Stimulated activated CD8-positive, alpha-beta memory T cell treated with anti-CD3 and anti-CD28 coated beads, Interleukin-7, amount 100 ng/mL, for 48 hours (primary cell): ENCODE measurements at regions not wholly inside any gene's neighbourhood (a gene's known extent, or its start where the extent isn't known, plus 50 kb on each side); places are given as distances from the start of the nearest gene placed in this dataset.

Source experiments
- DNase-seq, 2 donors: peaks; one replicate each; pipeline ENCODE4 v3.0.0-alpha.2; 2020; ENCODE audit warnings: low read depth in 1 of 2; ENCODE audit errors: extremely low read depth in 1 of 2

- DNase-seq, result no peak
These were observed 101.1 kb upstream of the THRB start for GRCh38 chr3:24595796-24596195.

DNA sequence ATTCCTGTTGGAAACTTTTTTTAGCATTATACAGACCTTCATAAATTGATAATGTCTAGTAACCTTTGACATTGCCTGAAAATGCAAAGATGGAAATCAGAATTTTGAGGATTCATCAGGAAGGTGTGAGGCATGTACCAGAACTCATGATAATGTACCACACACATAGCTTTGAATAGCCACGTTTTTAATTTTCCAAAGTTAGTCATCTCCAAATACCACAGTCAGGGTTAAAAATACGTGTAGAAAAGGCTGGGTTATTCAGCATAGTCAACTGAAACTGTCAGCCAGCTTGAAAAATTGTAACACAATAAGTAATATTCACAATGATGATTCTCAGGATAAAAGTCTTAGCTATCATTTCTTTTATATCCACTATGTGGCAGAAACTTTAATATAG, 102.0 kb upstream of the THRB start:
- DNase-seq, result no peak

DNA sequence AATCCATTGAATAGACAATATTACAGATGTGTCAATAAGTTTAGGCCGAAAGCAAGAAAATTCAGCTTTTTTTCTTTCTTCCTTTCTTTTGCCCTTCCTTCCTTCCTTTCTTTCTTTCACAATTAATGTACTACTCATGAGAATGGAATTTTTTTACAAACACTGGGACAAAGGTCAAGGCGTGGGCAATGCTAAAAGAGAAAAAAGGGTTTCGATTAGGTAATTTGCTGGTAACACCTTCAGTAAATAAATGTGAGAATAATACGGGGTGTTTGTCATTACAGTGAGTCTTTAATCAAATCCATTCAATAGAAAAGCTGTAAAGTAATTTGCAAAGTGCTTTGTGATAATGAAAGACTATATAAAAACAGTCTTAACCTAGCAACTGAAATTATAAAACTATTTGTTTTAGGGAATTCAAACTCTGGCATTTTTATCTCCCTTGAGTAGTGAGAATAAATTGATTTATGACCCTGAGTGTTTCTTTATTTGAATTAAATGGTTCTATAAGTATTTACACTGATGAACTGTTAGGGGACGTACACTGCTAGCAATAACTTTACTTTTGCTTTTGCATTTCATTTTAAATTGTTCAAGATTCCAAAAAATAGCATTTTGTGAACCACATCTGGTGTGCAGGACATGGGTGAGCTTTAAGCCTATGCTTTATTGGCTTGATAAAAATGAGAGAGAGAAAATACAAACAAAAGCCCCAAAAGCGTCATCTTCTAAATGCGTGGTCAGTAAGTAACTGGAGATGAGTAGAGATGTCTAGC, 104.2 kb upstream of the THRB start:
- no peak for DNase-seq

- DNase-seq, result no peak
These were observed 106.7 kb upstream of the THRB start for GRCh38 chr3:24601066-24601939.

DNA sequence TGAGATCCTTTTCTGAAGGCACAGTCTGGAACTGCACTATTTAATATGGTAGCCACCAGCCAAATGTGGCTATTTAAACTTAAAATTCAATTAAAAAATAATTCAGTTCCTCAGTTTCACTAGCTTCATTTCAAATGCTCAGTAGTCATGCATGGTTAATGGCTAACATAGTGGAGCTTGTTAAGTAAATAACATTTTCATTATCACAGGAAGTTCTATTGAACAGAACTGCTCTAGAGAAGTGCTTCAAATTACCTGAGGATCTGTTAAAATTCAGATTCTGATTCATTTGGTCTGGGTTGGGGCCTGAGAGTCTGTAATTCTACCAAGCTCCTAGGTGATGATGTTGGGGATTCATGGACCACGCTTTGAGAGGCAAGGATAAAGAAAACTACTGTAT, 109.6 kb upstream of the THRB start:
- DNase-seq, result no peak

DNA sequence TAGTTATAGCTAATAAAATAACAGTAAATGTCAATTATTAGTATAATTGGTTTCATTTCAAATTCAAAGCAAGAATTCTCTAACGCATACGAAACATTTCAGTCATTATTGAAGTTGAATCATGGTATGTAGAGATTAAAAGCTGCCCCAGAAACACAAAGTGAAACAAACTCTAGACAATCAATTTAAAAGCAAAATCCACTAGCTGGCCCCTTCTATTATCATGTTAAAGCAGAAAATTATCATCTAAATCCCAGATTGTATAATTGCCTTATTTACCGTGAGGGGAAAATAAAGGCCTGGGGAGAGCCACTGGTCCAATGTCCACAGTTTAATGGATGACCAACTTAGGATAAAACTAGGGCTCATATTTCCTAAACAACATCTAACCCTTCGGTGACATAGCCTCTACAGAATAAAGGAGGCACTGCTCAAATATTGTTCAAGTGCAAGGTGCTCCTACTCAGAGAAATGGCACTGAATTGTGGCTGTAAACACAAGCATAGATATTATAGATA, 110.9 kb upstream of the THRB start:
- no peak for DNase-seq

GRCh38 chr3:24607281-24607680, 112.6 kb upstream of the THRB start:
- DNase-seq, result no peak

DNA sequence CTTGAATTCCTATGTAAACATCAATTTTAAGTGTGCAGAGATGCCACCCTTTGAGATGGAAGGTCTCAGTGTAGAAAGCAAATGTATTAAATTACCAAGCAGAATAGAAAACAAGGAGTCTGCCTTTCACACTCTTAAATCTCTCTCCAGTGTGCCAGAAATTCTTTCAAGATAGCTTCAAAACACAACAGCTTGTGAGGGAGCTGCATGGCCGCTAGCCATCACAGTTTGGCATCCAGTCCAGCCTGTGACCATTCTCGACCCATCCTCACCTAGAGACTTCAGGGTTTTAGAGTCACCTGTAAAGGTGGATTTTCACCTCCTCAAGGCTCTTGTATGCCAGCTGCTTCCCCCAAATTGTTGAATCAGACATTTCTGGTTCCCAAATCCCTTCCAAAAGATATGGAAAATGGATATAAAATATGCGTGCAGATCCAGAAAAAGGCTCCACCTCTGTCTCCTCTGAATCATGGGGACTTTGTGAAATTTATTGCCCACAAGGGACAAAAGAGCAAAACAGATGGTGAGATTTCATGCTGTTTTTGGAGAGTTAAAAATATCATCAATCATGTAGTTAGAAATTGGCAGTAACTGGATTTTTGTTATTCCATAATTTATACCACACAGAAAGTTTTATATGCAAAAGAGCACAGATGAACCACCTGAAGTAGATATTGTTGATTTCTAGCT, 114.2 kb upstream of the THRB start:
- no peak for DNase-seq

DNA sequence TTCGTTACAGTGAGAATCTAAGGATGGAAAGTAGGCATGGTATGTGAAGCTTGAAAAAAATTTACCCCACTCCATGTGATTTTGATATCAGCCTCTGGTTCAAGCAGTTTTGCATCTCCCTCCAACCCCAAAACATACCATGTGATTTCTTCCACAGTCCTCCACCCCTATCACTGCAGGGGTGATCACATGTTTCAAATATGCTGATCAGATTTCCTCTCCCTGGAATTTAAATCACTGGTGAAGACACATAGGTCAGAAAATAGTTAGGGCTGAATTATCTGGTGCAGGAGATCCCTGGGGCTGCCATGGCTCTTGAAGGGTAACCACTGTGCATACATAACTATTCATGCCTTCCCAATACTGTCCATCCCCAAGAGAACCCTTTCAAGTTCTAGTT, 119.7 kb upstream of the THRB start:
- DNase-seq, result no peak

- DNase-seq, result no peak
These were observed 120.5 kb upstream of the THRB start for GRCh38 chr3:24615177-24615576.

DNA sequence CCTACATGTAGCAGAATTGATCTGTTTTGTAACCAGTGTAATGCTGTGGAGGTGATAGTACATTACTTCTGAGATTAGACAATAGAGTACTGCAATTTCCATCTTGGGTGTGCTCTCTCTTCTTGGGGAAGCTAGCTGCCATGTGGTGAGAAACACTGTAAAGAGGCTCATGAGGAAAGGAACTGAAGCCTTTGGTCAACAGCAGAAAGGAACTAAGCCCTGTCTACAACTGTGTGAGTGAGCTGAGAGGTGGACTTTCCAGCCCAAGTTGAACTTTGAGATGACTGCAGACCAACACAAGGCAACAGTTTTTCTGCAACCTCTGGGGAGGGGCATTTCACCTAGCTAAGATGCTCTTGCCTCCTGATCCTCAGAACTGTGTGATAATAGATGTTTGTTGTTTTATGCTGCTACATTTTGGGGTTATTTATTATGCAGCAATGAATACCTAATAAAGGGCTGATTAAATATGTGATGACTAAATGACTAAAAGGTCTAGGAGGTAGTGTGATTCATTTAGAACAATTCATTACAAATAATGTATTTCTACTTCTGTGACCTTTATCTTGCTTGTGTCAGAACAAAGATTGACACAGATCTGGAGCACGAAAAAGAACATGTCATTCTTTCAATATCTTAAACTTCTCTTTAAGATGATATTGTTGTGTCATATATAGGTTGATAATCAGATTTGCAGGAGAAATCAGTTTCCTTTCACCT, 121.6 kb upstream of the THRB start:
- DNase-seq, result no peak

- no peak for DNase-seq
These were observed 127.5 kb upstream of the THRB start for GRCh38 chr3:24622138-24622537.

GRCh38 chr3:24622696-24623225, 128.1 kb upstream of the THRB start:
- DNase-seq, result no peak

DNA sequence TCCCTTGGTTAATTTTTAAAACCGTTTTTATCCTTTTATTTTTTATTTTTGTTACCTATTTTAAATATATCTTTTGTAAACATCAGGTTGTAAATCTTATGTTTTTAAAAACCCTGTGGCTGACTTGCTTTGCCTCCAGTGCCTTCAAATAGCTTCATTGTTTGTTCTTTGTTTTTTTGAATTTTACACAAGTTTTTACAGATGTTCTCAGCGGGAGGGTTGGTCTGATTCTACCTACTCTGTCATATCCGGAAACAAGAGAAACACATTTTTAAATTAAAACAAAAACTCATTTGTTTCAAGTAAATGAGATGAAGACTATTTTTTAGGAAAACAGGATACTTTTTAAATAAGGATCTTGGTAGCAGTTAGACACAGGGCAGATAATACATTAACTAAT, 129.0 kb upstream of the THRB start:
- no peak for DNase-seq

GRCh38 chr3:24624938-24625681, 130.5 kb upstream of the THRB start:
- no peak for DNase-seq

GRCh38 chr3:24628523-24629258, 134.0 kb upstream of the THRB start:
- DNase-seq, result no peak

DNA sequence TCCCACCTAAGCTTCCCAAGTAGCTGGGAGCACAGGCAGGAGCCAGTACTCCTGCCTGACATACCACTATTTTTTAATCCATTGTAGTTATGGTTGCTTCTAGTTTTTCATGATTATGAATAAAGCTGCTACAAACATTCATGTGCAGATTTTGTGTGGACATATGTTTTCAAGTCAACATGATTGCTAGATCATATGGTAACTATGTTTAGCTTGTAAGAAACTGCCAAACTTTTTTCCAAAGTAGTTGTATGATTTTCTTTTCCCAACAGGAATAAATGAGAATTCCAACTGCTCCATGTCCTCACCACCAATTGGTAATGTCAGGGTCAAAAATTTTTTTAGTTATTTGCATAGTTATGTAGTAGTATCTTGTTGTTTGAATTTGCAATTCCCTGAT, 136.8 kb upstream of the THRB start:
- no peak for DNase-seq

- DNase-seq, result no peak
These were observed 144.4 kb upstream of the THRB start for GRCh38 chr3:24639061-24639460.
